ENCODE measurements at regions not wholly inside any gene's neighbourhood (a gene's known extent, or its start where the extent isn't known, plus 50 kb on each side); places are given as distances from the start of the nearest gene placed in this dataset.

- H2BK12ac ChIP-seq (ENCODE audit: insufficient read length, low read depth, low read length) = no peak overlapping the region
Measured at GRCh38 chr6:17038316-17038715, 63.5 kb upstream of the STMND1 start.

More at GRCh38 chr6:17038316-17038715, 63.5 kb upstream of the STMND1 start:
- no peaks in the 10 kb centered on the region for H3K79me1 ChIP-seq (ENCODE audit: insufficient read depth, low read depth, low read length, poor library complexity, severe bottlenecking)
- H3K27me3 Mint-ChIP-seq (ENCODE audit: low read depth) = peaks cover 6% of the 10 kb centered on the region
- H3T11ph ChIP-seq (ENCODE audit: low read length) = no peak overlapping the region
- H3K23me2 ChIP-seq (ENCODE audit: insufficient read length, low read depth, low read length, poor library complexity, severe bottlenecking) = no peaks in the 10 kb centered on the region
- no peak overlapping the region for H3K4me3 Mint-ChIP-seq
- H3K27ac ChIP-seq (ENCODE audit: insufficient read length, low read depth, low read length) = no peak overlapping the region
- H3K14ac ChIP-seq (ENCODE audit: insufficient read depth, low read length) = no peak overlapping the region
- no peaks in the 10 kb centered on the region for H3K36me3 Mint-ChIP-seq (ENCODE audit: insufficient read depth in 1 of 3, low read depth in 3 of 3)
- no peak overlapping the region for H3K23ac ChIP-seq (ENCODE audit: insufficient read length, low read depth, low read length)
- no peaks in the 10 kb centered on the region for H4K20me1 ChIP-seq (ENCODE audit: control insufficient read depth, insufficient read depth, insufficient read length)
- H2BK15ac ChIP-seq (ENCODE audit: low read depth, low read length) = no peak overlapping the region
- no peak overlapping the region for H3K18ac ChIP-seq (ENCODE audit: insufficient read length, low read depth, low read length)
- no peak overlapping the region for H2BK5ac ChIP-seq (ENCODE audit: insufficient read length, low read length)
- H3K56ac ChIP-seq (ENCODE audit: insufficient read length, low read depth, low read length) = no peak overlapping the region
- no peak overlapping the region for H2AFZ ChIP-seq (ENCODE audit: low read length)
- H3K4me1 Mint-ChIP-seq = peaks cover 11 to 12% of the 10 kb centered on the region in 2 experiments
- no peak overlapping the region for H3K4me2 ChIP-seq (ENCODE audit: insufficient read depth, insufficient read length, low read length)
- H3K9me3 Mint-ChIP-seq = no peaks in the 10 kb centered on the region
- H2AK5ac ChIP-seq (ENCODE audit: insufficient read length, low read length) = no peak overlapping the region
- H4K5ac ChIP-seq (ENCODE audit: insufficient read length, low read depth, low read length) = no peak overlapping the region
- TF ChIP-seq CTCF (conservative IDR thresholded peaks at IDR 0.05) = no peak
- H3K9ac ChIP-seq (ENCODE audit: extremely low read depth, insufficient read length, low read length) = no peak overlapping the region
- H3K27me3 ChIP-seq (ENCODE audit: insufficient read depth, low read length) = no peaks in the 10 kb centered on the region
- DNase-seq = no peak
- H2BK120ac ChIP-seq (ENCODE audit: low read depth, low read length, poor library complexity, severe bottlenecking) = no peak overlapping the region
- H3K4ac ChIP-seq (ENCODE audit: low read depth, low read length) = no peak overlapping the region
- H2BK20ac ChIP-seq (ENCODE audit: low read depth, low read length, poor library complexity, severe bottlenecking) = no peak overlapping the region
- H3K4me1 ChIP-seq (ENCODE audit: insufficient read depth, low read length) = no peaks in the 10 kb centered on the region
- H4K91ac ChIP-seq (ENCODE audit: insufficient read length, low read depth, low read length) = no peak overlapping the region
- no peaks in the 10 kb centered on the region for H3K9me3 ChIP-seq (ENCODE audit: control insufficient read depth, low read depth, low read length)
- H3K79me2 ChIP-seq (ENCODE audit: insufficient read depth, low read length) = no peaks in the 10 kb centered on the region
- H4K8ac ChIP-seq (replicated peaks; ENCODE audit: insufficient read length, low read depth, low read length) = no peak overlapping the region
- H3K27ac Mint-ChIP-seq = no peak overlapping the region
- no CpG with 5 or more reads among the region's 2 CpGs for WGBS (ENCODE audit: extremely low coverage, insufficient read length, low lambda C conversion rate)
